GM19463 (cell line): ENCODE measurements at regions not wholly inside any gene's neighbourhood (a gene's known extent, or its start where the extent isn't known, plus 50 kb on each side); places are given as distances from the start of the nearest gene placed in this dataset.
"Not testable (repeated sequence)": the region's sequence is repeated elsewhere in the genome, so short reads cannot be mapped to it uniquely, and the experiment has no call there.

Source experiments
- ATAC-seq: cut with Tn5 transposase; IDR thresholded peaks from one replicate; pipeline ENCODE4 v1.9.1; 2021; ENCODE audit warnings: mild to moderate bottlenecking, moderate library complexity; ENCODE audit not compliant: unreplicated experiment

- no peak for ATAC-seq
These were observed 62.1 kb downstream of the ZWINT start for GRCh38 chr10:56298941-56299340.

GRCh38 chr10:56296618-56297017, 64.4 kb downstream of the ZWINT start:
- ATAC-seq, result no peak

- ATAC-seq, result no peak
These were observed 72.7 kb downstream of the ZWINT start for GRCh38 chr10:56288403-56288802.

GRCh38 chr10:56286096-56286495, 75.0 kb downstream of the ZWINT start:
- no peak for ATAC-seq

GRCh38 chr10:56279270-56279669, 81.8 kb downstream of the ZWINT start:
- no peak for ATAC-seq

GRCh38 chr10:56269181-56269580, 91.9 kb downstream of the ZWINT start:
- ATAC-seq, result no peak

GRCh38 chr10:56266120-56266519, 94.9 kb downstream of the ZWINT start:
- ATAC-seq, result no peak

- peak; percentile 42 for ATAC-seq
These were observed 102.1 kb downstream of the ZWINT start for GRCh38 chr10:56258991-56259390.

- ATAC-seq, result no peak
These were observed 102.7 kb downstream of the ZWINT start for GRCh38 chr10:56258378-56258777.

GRCh38 chr10:56255298-56255697, 105.8 kb downstream of the ZWINT start:
- no peak for ATAC-seq

- ATAC-seq, result no peak
These were observed 120.6 kb downstream of the ZWINT start for GRCh38 chr10:56240471-56240870.

GRCh38 chr10:56231436-56231835, 129.6 kb downstream of the ZWINT start:
- ATAC-seq, result no peak

- no peak for ATAC-seq
These were observed 138.8 kb downstream of the ZWINT start for GRCh38 chr10:56222237-56222636.

GRCh38 chr10:56212951-56213350, 148.1 kb downstream of the ZWINT start:
- ATAC-seq, result no peak

- peak; percentile 97 for ATAC-seq
These were observed 179.5 kb downstream of the ZWINT start for GRCh38 chr10:56181607-56182006.

- no peak for ATAC-seq
These were observed 182.8 kb downstream of the ZWINT start for GRCh38 chr10:56178210-56178609.

GRCh38 chr10:56155091-56155513, 206.0 kb downstream of the ZWINT start:
- ATAC-seq, result not testable (repeated sequence)

- no peak for ATAC-seq
These were observed 214.3 kb downstream of the ZWINT start for GRCh38 chr10:56146806-56147205.

- ATAC-seq, result peak; percentile 70
These were observed 218.8 kb downstream of the ZWINT start for GRCh38 chr10:56142092-56142728.

GRCh38 chr10:56139405-56139804, 221.7 kb downstream of the ZWINT start:
- no peak for ATAC-seq

GRCh38 chr10:56135828-56136227, 225.2 kb downstream of the ZWINT start:
- no peak for ATAC-seq

GRCh38 chr10:56123247-56123646, 237.8 kb downstream of the ZWINT start:
- ATAC-seq, result no peak

- no peak for ATAC-seq
These were observed 244.4 kb downstream of the ZWINT start for GRCh38 chr10:56116684-56117083.
